Loucy (cell line): ENCODE measurements at regions not wholly inside any gene's neighbourhood (a gene's known extent, or its start where the extent isn't known, plus 50 kb on each side); places are given as distances from the start of the nearest gene placed in this dataset.

Experiments used
- H2AFZ ChIP-seq: fragments of 200-600 bp; sonication (generic); 2 replicates; pipeline ENCODE4 v1.6.0; 2016; ENCODE audit warnings: antibody characterized with exemption, mild to moderate bottlenecking, low read length, moderate library complexity
- H3F3A ChIP-seq: fragments of 200-600 bp; 2 replicates; pipeline ENCODE4 v1.6.0; 2016; ENCODE audit warnings: antibody characterized with exemption, low read depth, mild to moderate bottlenecking
- H3K27me3 ChIP-seq: fragments of 200-600 bp; sonication (generic); 2 replicates; pipeline ENCODE4 v1.6.1; 2014; ENCODE audit warnings: low read length, mild to moderate bottlenecking; ENCODE audit not compliant: insufficient read depth, poor library complexity, severe bottlenecking
- H3K36me3 ChIP-seq: fragments of 200-600 bp; sonication (generic); 2 replicates; pipeline ENCODE4 v1.6.1; 2016; ENCODE audit warnings: low read length; ENCODE audit not compliant: insufficient read depth
- H3K4me1 ChIP-seq: fragments of 200-600 bp; sonication (generic); 2 replicates; pipeline ENCODE4 v1.5.1; 2014; ENCODE audit warnings: low read length, mild to moderate bottlenecking; ENCODE audit not compliant: insufficient read depth, poor library complexity, severe bottlenecking
- H3K4me2 ChIP-seq: fragments of 200-600 bp; sonication (generic); 2 replicates; pipeline ENCODE4 v1.6.0; 2014; ENCODE audit warnings: antibody characterized with exemption, low read length, low read depth, mild to moderate bottlenecking; ENCODE audit not compliant: poor library complexity, severe bottlenecking
- H3K4me3 ChIP-seq: fragments of 200-600 bp; sonication (generic); 2 replicates; pipeline ENCODE4 v1.5.1; 2014; ENCODE audit warnings: low read length, mild to moderate bottlenecking, mixed read lengths; ENCODE audit not compliant: poor library complexity, severe bottlenecking
- H3K79me2 ChIP-seq: fragments of 200-600 bp; sonication (generic); 2 replicates; pipeline ENCODE4 v1.6.1; 2014; ENCODE audit warnings: low read length; ENCODE audit not compliant: insufficient read depth
- H3K9ac ChIP-seq: fragments of 200-600 bp; sonication (generic); 2 replicates; pipeline ENCODE4 v1.6.0; 2014; ENCODE audit warnings: mild to moderate bottlenecking, low read depth, low read length, moderate library complexity; ENCODE audit not compliant: poor library complexity, severe bottlenecking
- H3K9me2 ChIP-seq: fragments of 200-600 bp; sonication (generic); replicated peaks from 2 replicates; pipeline ENCODE4 v1.6.1; 2016; ENCODE audit warnings: low read depth, low read length, mixed read lengths
- H3K9me3 ChIP-seq: fragments of 200-600 bp; sonication (generic); 2 replicates; pipeline ENCODE4 v1.6.1; 2014; ENCODE audit warnings: mild to moderate bottlenecking, antibody characterized with exemption, low read length, low read depth; ENCODE audit not compliant: insufficient read depth
- H4K20me1 ChIP-seq: fragments of 200-600 bp; sonication (generic); 2 replicates; pipeline ENCODE4 v1.6.0; 2014; ENCODE audit warnings: antibody characterized with exemption, low read length, mild to moderate bottlenecking; ENCODE audit not compliant: insufficient read depth, poor library complexity, severe bottlenecking
- CTCF ChIP-seq: fragments of 200-600 bp; sonication (generic); conservative IDR thresholded peaks from 2 replicates; pipeline ENCODE4 v1.5.1; 2014; ENCODE audit warnings: mild to moderate bottlenecking, antibody characterized with exemption, low read length
- EZH2phosphoT487 ChIP-seq: fragments of 200-600 bp; IDR thresholded peaks from 2 replicates; pipeline ENCODE4 v1.6.1; 2018; ENCODE audit warnings: antibody characterized with exemption, mild to moderate bottlenecking, moderate library complexity, borderline replicate concordance

GRCh38 chr9:24479361-24480059, 66.2 kb downstream of the IZUMO3 start:
- H3K4me2 ChIP-seq = no peak overlapping the region
- TF ChIP-seq EZH2phosphoT487 = no peak
- no peak for TF ChIP-seq CTCF

GRCh38 chr9:24464319-24464951, 81.3 kb downstream of the IZUMO3 start:
- no peak overlapping the region for H3K9ac ChIP-seq
- no peaks in the 10 kb centered on the region for H3K9me2 ChIP-seq
- H3K36me3 ChIP-seq = no peaks in the 10 kb centered on the region
- no peak overlapping the region for H3K4me3 ChIP-seq
- no peaks in the 10 kb centered on the region for H3K27me3 ChIP-seq
- H3K4me1 ChIP-seq = no peaks in the 10 kb centered on the region
- no peaks in the 10 kb centered on the region for H4K20me1 ChIP-seq
- TF ChIP-seq CTCF = no peak
- no peak for TF ChIP-seq EZH2phosphoT487
- no peak overlapping the region for H3K4me2 ChIP-seq
- no peak overlapping the region for H2AFZ ChIP-seq
- no peaks in the 10 kb centered on the region for H3K9me3 ChIP-seq
- H3F3A ChIP-seq = no peaks in the 10 kb centered on the region
- H3K79me2 ChIP-seq = no peaks in the 10 kb centered on the region

More at GRCh38 chr9:24479361-24480059, 66.2 kb downstream of the IZUMO3 start:
- H3K9me3 ChIP-seq = no peaks in the 10 kb centered on the region
- no peak overlapping the region for H3K4me3 ChIP-seq
- no peaks in the 10 kb centered on the region for H3K4me1 ChIP-seq
- H4K20me1 ChIP-seq = no peaks in the 10 kb centered on the region
- H3K9ac ChIP-seq = no peak overlapping the region
- no peak overlapping the region for H2AFZ ChIP-seq
- no peaks in the 10 kb centered on the region for H3K9me2 ChIP-seq
- H3K36me3 ChIP-seq = no peaks in the 10 kb centered on the region
- H3K79me2 ChIP-seq = no peaks in the 10 kb centered on the region
- no peaks in the 10 kb centered on the region for H3K27me3 ChIP-seq
- no peaks in the 10 kb centered on the region for H3F3A ChIP-seq

- H2AFZ ChIP-seq = no peak overlapping the region
- no peaks in the 10 kb centered on the region for H3F3A ChIP-seq
- no peak overlapping the region for H3K4me2 ChIP-seq
- H3K36me3 ChIP-seq = no peaks in the 10 kb centered on the region
- no peaks in the 10 kb centered on the region for H3K79me2 ChIP-seq
- H3K9me2 ChIP-seq = no peaks in the 10 kb centered on the region
- H3K4me1 ChIP-seq = no peaks in the 10 kb centered on the region
- H3K4me3 ChIP-seq = no peak overlapping the region
- H4K20me1 ChIP-seq = no peaks in the 10 kb centered on the region
- no peak overlapping the region for H3K9ac ChIP-seq
- no peaks in the 10 kb centered on the region for H3K27me3 ChIP-seq
- TF ChIP-seq CTCF = no peak
- no peak for TF ChIP-seq EZH2phosphoT487
- H3K9me3 ChIP-seq = no peaks in the 10 kb centered on the region
Observed at GRCh38 chr9:24462951-24463350, 82.7 kb downstream of the IZUMO3 start.
